ENCODE measurements at regions not wholly inside any gene's neighbourhood (a gene's known extent, or its start where the extent isn't known, plus 50 kb on each side); places are given as distances from the start of the nearest gene placed in this dataset.
"Not testable (repeated sequence)": the region's sequence is repeated elsewhere in the genome, so short reads cannot be mapped to it uniquely, and the experiment has no call there.

GRCh38 chr1:100820195-100820594 lies 74.4 kb downstream of the EXTL2 start:
- TF ChIP-seq CTCF (IDR thresholded peaks at IDR 0.05; ENCODE audit: extremely low read depth in 1 of 2, insufficient read depth in 1 of 2, low read depth in 1 of 2, low read length in 2 of 2); POLR2A (IDR thresholded peaks at IDR 0.05; ENCODE audit: low read depth, low read length); MAX (IDR thresholded peaks at IDR 0.05; ENCODE audit: insufficient read depth, insufficient read length); POLR2AphosphoS5 (IDR thresholded peaks at IDR 0.05; ENCODE audit: insufficient read depth, low read depth, low read length): not testable (repeated sequence)

All from endothelial cell of umbilical vein (primary cell).